HEK293 (cell line): ENCODE measurements at regions not wholly inside any gene's neighbourhood (a gene's known extent, or its start where the extent isn't known, plus 50 kb on each side); places are given as distances from the start of the nearest gene placed in this dataset.

ENCODE experiments used
- CTCF ChIP-seq: fragments of 450-650 bp; formaldehyde crosslinking; IDR thresholded peaks from 2 replicates; pipeline ENCODE4 v1.5.1; 2016; ENCODE audit warnings: missing biosample characterization, missing genetic modification characterization
- MYNN ChIP-seq: fragments of 450-650 bp; formaldehyde crosslinking; IDR thresholded peaks from 2 replicates; pipeline ENCODE4 v1.5.1; 2016; ENCODE audit warnings: missing biosample characterization, missing genetic modification characterization, borderline replicate concordance
- TCF7L2 ChIP-seq: IDR thresholded peaks from 2 replicates; pipeline ENCODE4 v1.6.1; 2011; ENCODE audit warnings: low read depth, mild to moderate bottlenecking, inconsistent platforms, low read length, moderate library complexity, borderline replicate concordance
- ZNF155 ChIP-seq: fragments of 450-650 bp; formaldehyde crosslinking; IDR thresholded peaks from 2 replicates; pipeline ENCODE4 v1.5.1; 2016; ENCODE audit warnings: missing biosample characterization, missing genetic modification characterization
- ZNF18 ChIP-seq: fragments of 450-650 bp; formaldehyde crosslinking; IDR thresholded peaks from 2 replicates; pipeline ENCODE4 v1.5.1; 2016; ENCODE audit warnings: missing biosample characterization, missing genetic modification characterization
- ZNF580 ChIP-seq: fragments of 450-650 bp; formaldehyde crosslinking; IDR thresholded peaks from 2 replicates; pipeline ENCODE4 v1.5.1; 2016; ENCODE audit warnings: missing biosample characterization, missing genetic modification characterization
- ZNF624 ChIP-seq: fragments of 450-650 bp; formaldehyde crosslinking; IDR thresholded peaks from 2 replicates; pipeline ENCODE4 v1.5.1; 2017; ENCODE audit warnings: missing biosample characterization, missing genetic modification characterization
- ZNF791 ChIP-seq: fragments of 450-650 bp; formaldehyde crosslinking; IDR thresholded peaks from 2 replicates; pipeline ENCODE4 v1.5.1; 2016; ENCODE audit warnings: missing biosample characterization, missing genetic modification characterization
- ZSCAN16 ChIP-seq: fragments of 450-650 bp; formaldehyde crosslinking; IDR thresholded peaks from 2 replicates; pipeline ENCODE4 v1.5.1; 2016; ENCODE audit warnings: missing biosample characterization, missing genetic modification characterization
- ZSCAN18 ChIP-seq: fragments of 450-650 bp; formaldehyde crosslinking; IDR thresholded peaks from 2 replicates; pipeline ENCODE4 v1.5.1; 2016; ENCODE audit warnings: missing biosample characterization, missing genetic modification characterization

GRCh38 chr3:40780291-40780924 is 255.6 kb downstream of the ZNF621 start:
- TF ChIP-seq MYNN (tag by site-specific recombination) (no peak), TCF7L2 (no peak), ZNF624 (no peak), ZNF155 (tag by site-specific recombination) (no peak), ZNF18 (tag by site-specific recombination) (no peak), ZSCAN16 (tag by site-specific recombination) (no peak), CTCF (tag by site-specific recombination) (no peak), ZSCAN18 (no peak), ZNF580 (tag by site-specific recombination) (no peak), ZNF791 (tag by site-specific recombination) (no peak)
